PC-3 (cell line): ENCODE measurements at regions not wholly inside any gene's neighbourhood (a gene's known extent, or its start where the extent isn't known, plus 50 kb on each side); places are given as distances from the start of the nearest gene placed in this dataset.

ENCODE experiments used
- CTCF ChIP-seq: fragments of 300-600 bp; sonication (generic); conservative IDR thresholded peaks from 2 replicates; pipeline ENCODE4 v1.5.1; 2017; ENCODE audit warnings: antibody characterized with exemption, low read depth, mild to moderate bottlenecking, low read length
- EZH2phosphoT487 ChIP-seq: fragments of 300-600 bp; sonication (generic); IDR thresholded peaks from 2 replicates; pipeline ENCODE4 v1.6.1; 2018; ENCODE audit warnings: mild to moderate bottlenecking, antibody characterized with exemption, low read length, borderline replicate concordance

- no peak for TF ChIP-seq CTCF
- no peak for TF ChIP-seq EZH2phosphoT487
These were observed 253.4 kb upstream of the MOCS1 start for GRCh38 chr6:40187535-40188144.
